ENCODE measurements at regions not wholly inside any gene's neighbourhood (a gene's known extent, or its start where the extent isn't known, plus 50 kb on each side); places are given as distances from the start of the nearest gene placed in this dataset.

- TF ChIP-seq MAX (IDR thresholded peaks at IDR 0.05) (no peak), NFIC (IDR thresholded peaks at IDR 0.05) (no peak), EGR1 (IDR thresholded peaks at IDR 0.05) (no peak), TCF12 (IDR thresholded peaks at IDR 0.05; ENCODE audit: low read depth) (no peak), TAF1 (IDR thresholded peaks at IDR 0.05; ENCODE audit: low read depth) (no peak), REST (IDR thresholded peaks at IDR 0.05; ENCODE audit: low read depth) (no peak), FOXM1 (IDR thresholded peaks at IDR 0.05; ENCODE audit: borderline replicate concordance, low read depth) (no peak), CREB1 (IDR thresholded peaks at IDR 0.05; ENCODE audit: low read depth) (no peak), YY1 (IDR thresholded peaks at IDR 0.05; ENCODE audit: low read depth) (no peak), EP300 (IDR thresholded peaks at IDR 0.05; ENCODE audit: borderline replicate concordance) (no peak), CEBPB (IDR thresholded peaks at IDR 0.05) (no peak), RAD21 (IDR thresholded peaks at IDR 0.05; ENCODE audit: low read depth) (no peak), USF1 (IDR thresholded peaks at IDR 0.05) (no peak)
These were observed 527.7 kb downstream of the LTN1 start for GRCh38 chr21:28464988-28465387.

All from Ishikawa (cell line).